Naive thymus-derived CD4-positive, alpha-beta T cell (primary cell): ENCODE measurements at regions not wholly inside any gene's neighbourhood (a gene's known extent, or its start where the extent isn't known, plus 50 kb on each side); places are given as distances from the start of the nearest gene placed in this dataset.

Source experiments
- ATAC-seq: fragments of 150-1000 bp; cut with Tn5 transposase; 2 replicates; pipeline ENCODE4 v1.10.0; 2021; ENCODE audit warnings: mild to moderate bottlenecking, moderate library complexity
- CTCF ChIA-PET: fragments of 350-600 bp; sonication (Branson Sonifier 250); formaldehyde crosslinking; loops from one replicate; lab custom pipeline; 2021; ENCODE audit warnings: antibody characterized with exemption; lab: Charles Lee
- POLR2A ChIA-PET: fragments of 350-600 bp; sonication (Branson Sonifier 250); formaldehyde crosslinking; loops from one replicate; lab custom pipeline; 2021; ENCODE audit warnings: antibody characterized with exemption, inconsistent platforms; lab: Charles Lee
- DNase-seq, 9 donors: peaks; one replicate each; pipeline versions ENCODE4 v3.0.0 to v3.0.0-alpha.2; 2020 to 2022; ENCODE audit warnings: mixed read lengths in 1 of 9
- H3K27ac ChIP-seq: one replicate; pipeline ENCODE4 v1.7.0; 2013; ENCODE audit warnings: mild to moderate bottlenecking, low read depth, low read length, moderate library complexity
- H3K27me3 ChIP-seq, 2 donors: one replicate each; pipeline ENCODE4 v1.7.0; 2013; ENCODE audit warnings: low read length in 2 of 2, mild to moderate bottlenecking in 2 of 2, moderate library complexity in 2 of 2; ENCODE audit not compliant: control insufficient read depth in 2 of 2, insufficient read depth in 2 of 2
- H3K36me3 ChIP-seq, 3 experiments: 1 replicate in 2 of 3; 2 replicates in 1 of 3; pipeline ENCODE4 v1.7.0; 2013; ENCODE audit warnings: low read length in 3 of 3, mild to moderate bottlenecking in 3 of 3, moderate library complexity in 1 of 3; ENCODE audit not compliant: insufficient read depth in 3 of 3, control insufficient read depth in 2 of 3
- H3K4me1 ChIP-seq, 2 donors: one replicate each; pipeline ENCODE4 v1.7.0; 2013; ENCODE audit warnings: low read length in 2 of 2, mild to moderate bottlenecking in 2 of 2, moderate library complexity in 1 of 2; ENCODE audit not compliant: control insufficient read depth in 2 of 2, insufficient read depth in 2 of 2
- H3K4me3 ChIP-seq: 2 replicates; pipeline ENCODE4 v1.7.0; 2013; ENCODE audit warnings: mild to moderate bottlenecking, low read length
- H3K9me3 ChIP-seq, 3 experiments: 1 replicate in 2 of 3; 2 replicates in 1 of 3; pipeline ENCODE4 v1.7.0; 2013; ENCODE audit warnings: low read length in 3 of 3; ENCODE audit not compliant: control insufficient read depth in 2 of 3
- H3K27ac Mint-ChIP-seq, 9 donors: one replicate each; pipeline ENCODE4 v1.8.0; 2020 to 2022; ENCODE audit warnings: mixed read lengths in 9 of 9, mild to moderate bottlenecking in 8 of 9, moderate library complexity in 5 of 9, inconsistent platforms in 2 of 9
- H3K27me3 Mint-ChIP-seq, 5 donors: one replicate each; pipeline ENCODE4 v1.8.0; 2021 to 2022; ENCODE audit warnings: mixed read lengths in 5 of 5, mild to moderate bottlenecking in 1 of 5
- H3K36me3 Mint-ChIP-seq, 5 donors: one replicate each; pipeline ENCODE4 v1.8.0; 2020 to 2022; ENCODE audit warnings: mixed read lengths in 5 of 5, mild to moderate bottlenecking in 3 of 5, inconsistent platforms in 1 of 5
- H3K4me1 Mint-ChIP-seq, 7 donors: one replicate each; pipeline ENCODE4 v1.8.0; 2020 to 2022; ENCODE audit warnings: mixed read lengths in 7 of 7, mild to moderate bottlenecking in 3 of 7, inconsistent platforms in 1 of 7
- H3K4me3 Mint-ChIP-seq, 10 donors: one replicate each; pipeline ENCODE4 v1.8.0; 2020 to 2022; ENCODE audit warnings: mild to moderate bottlenecking in 10 of 10, mixed read lengths in 10 of 10, moderate library complexity in 6 of 10, inconsistent platforms in 2 of 10
- H3K9me3 Mint-ChIP-seq, 11 donors: one replicate each; pipeline ENCODE4 v1.8.0; 2020 to 2022; ENCODE audit warnings: mixed read lengths in 11 of 11, mild to moderate bottlenecking in 4 of 11, inconsistent platforms in 1 of 11, moderate library complexity in 1 of 11
- intact Hi-C, 2 donors: fragments of 100-400 bp; cut with micrococcal nuclease; formaldehyde crosslinking; loops; one replicate each; pipeline ENCODE4 v1.15.1; 2023

DNA sequence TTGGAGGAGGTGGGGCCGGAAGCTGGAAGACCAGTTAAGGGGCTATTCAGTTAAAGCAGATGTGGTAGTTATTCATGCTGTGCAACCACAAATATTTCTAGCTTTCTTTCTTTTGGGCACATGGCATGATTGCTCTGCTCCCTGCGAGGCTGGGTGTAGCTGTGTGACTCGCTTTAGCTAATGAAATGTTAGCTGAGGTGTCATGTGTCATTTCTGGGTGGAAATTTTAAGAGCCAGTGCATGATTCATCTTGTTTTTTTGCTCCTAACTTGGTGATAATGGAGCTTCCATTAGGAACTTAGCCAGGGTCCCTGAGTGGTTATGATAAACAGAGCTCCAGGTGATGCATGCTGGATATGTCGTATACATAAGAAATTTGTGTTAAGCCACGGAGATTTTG lies 300.6 kb downstream of the SATB1 start:
- intact Hi-C loops, result no loop called here
- peaks cover 0 to 5% (median 0%) of the 10 kb centered on the region in 5 donors for H3K36me3 Mint-ChIP-seq
- H3K4me1 Mint-ChIP-seq, result peaks cover 0 to 9% (median 0%) of the 10 kb centered on the region in 7 donors
- Histone ChIP-seq H3K27ac (no peak overlapping the region), H3K4me1 (no peaks in the 10 kb centered on the region), H3K36me3 (no peaks in the 10 kb centered on the region), H3K9me3 (no peaks in the 10 kb centered on the region), H3K4me3 (no peak overlapping the region), H3K27me3 (no peaks in the 10 kb centered on the region)
- H3K27me3 Mint-ChIP-seq, result peaks cover 0 to 7% (median 0%) of the 10 kb centered on the region in 5 donors
- no peak overlapping the region for H3K4me3 Mint-ChIP-seq
- H3K9me3 Mint-ChIP-seq, result no peaks in the 10 kb centered on the region
- no peak overlapping the region for H3K27ac Mint-ChIP-seq
- POLR2A ChIA-PET, result no interaction called here
- CTCF ChIA-PET, result no interaction called here
- ATAC-seq, result no peak
- DNase-seq, result no peak

DNA sequence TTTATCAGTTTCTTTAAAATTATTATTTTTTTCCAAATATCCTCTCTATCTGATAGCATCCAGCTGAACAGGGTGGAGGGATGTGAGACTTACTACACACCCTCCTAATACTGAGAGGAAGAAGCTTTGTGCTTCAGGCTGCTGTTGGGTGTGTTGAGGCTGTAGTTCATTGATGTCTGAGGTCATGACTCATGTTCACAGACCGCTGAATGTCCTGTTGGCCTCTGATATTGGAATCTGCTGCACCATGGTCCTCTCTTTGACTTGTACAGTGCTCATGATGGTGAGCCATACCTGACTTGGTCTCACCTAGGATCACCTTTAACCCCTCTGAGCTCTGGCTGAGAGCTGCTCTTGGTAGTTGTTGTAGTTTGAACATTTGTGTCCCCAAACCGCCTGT lies 302.9 kb downstream of the SATB1 start:
- Mint-ChIP-seq H3K4me3 (no peak overlapping the region), H3K36me3 (peaks cover 0 to 5% (median 0%) of the 10 kb centered on the region in 5 donors), H3K27me3 (peaks cover 0 to 7% (median 0%) of the 10 kb centered on the region in 5 donors), H3K4me1 (peaks cover 0 to 2% (median 0%) of the 10 kb centered on the region in 7 donors), H3K9me3 (no peaks in the 10 kb centered on the region), H3K27ac (no peak overlapping the region)
- no peak overlapping the region for H3K27ac ChIP-seq
- DNase-seq, result no peak
- no peak for ATAC-seq
- intact Hi-C loops, result no loop called here
- POLR2A ChIA-PET, result no interaction called here
- no peaks in the 10 kb centered on the region for H3K4me1 ChIP-seq
- CTCF ChIA-PET, result no interaction called here
- no peaks in the 10 kb centered on the region for H3K36me3 ChIP-seq
- H3K9me3 ChIP-seq, result no peaks in the 10 kb centered on the region
- no peaks in the 10 kb centered on the region for H3K27me3 ChIP-seq
- H3K4me3 ChIP-seq, result no peak overlapping the region

DNA sequence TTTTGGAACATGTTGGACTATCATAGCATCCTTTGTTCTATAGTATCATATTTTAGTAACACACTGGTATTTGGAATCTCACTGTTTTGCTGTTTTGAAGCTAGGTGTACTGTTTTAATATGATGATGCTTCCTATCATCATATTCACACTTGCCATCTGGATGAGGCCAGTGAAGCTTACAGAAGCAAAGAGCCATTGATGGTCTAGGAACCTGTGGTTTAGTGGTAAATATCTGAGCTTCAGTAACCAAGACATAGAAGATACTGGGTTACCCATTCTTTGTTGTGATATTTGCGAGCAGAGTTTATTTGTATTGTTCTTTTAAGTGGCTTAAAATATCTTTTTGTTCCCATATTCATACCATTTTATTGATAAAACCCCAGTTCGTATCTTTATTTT lies 304.1 kb downstream of the SATB1 start:
- H3K4me1 Mint-ChIP-seq, result no peaks in the 10 kb centered on the region
- no peak overlapping the region for H3K4me3 Mint-ChIP-seq
- H3K27ac Mint-ChIP-seq, result no peak overlapping the region
- H3K27ac ChIP-seq, result no peak overlapping the region
- peaks cover 0 to 5% (median 0%) of the 10 kb centered on the region in 5 donors for H3K36me3 Mint-ChIP-seq
- CTCF ChIA-PET, result no interaction called here
- H3K4me1 ChIP-seq, result no peaks in the 10 kb centered on the region
- H3K9me3 Mint-ChIP-seq, result peaks cover 0 to 4% (median 0%) of the 10 kb centered on the region in 11 donors
- H3K9me3 ChIP-seq, result no peaks in the 10 kb centered on the region
- no peak for DNase-seq
- H3K36me3 ChIP-seq, result no peaks in the 10 kb centered on the region
- intact Hi-C loops, result no loop called here
- no peak for ATAC-seq
- peaks cover 0 to 1% (median 0%) of the 10 kb centered on the region in 5 donors for H3K27me3 Mint-ChIP-seq
- POLR2A ChIA-PET, result no interaction called here
- H3K4me3 ChIP-seq, result no peak overlapping the region
- H3K27me3 ChIP-seq, result no peaks in the 10 kb centered on the region

DNA sequence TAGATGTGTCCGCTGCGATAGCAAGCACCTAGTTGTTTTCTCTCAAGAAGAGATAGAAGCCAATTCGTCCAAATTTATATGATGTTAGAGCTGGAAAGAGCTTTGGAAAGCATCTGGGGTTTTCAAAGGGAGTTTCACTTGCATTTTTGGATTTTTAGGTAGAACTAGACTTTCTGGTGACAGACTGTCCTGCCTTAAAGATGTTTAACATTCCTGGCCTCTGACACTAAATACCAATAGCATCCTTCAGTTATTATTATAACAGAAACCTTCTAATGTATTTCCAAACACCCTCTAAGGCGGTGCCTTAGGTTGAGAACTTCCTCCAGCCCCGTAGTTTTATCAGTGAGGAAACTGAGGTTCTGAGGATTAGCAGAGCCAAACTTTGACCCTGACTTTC lies 305.3 kb downstream of the SATB1 start:
- no peak overlapping the region for H3K4me3 Mint-ChIP-seq
- H3K4me1 Mint-ChIP-seq, result no peaks in the 10 kb centered on the region
- ChIA-PET CTCF (no interaction called here), POLR2A (no interaction called here)
- no peaks in the 10 kb centered on the region for H3K27me3 Mint-ChIP-seq
- DNase-seq (no peak), ATAC-seq (no peak)
- no peak overlapping the region for H3K4me3 ChIP-seq
- no peaks in the 10 kb centered on the region for H3K9me3 ChIP-seq
- H3K27ac Mint-ChIP-seq, result no peak overlapping the region
- H3K4me1 ChIP-seq, result no peaks in the 10 kb centered on the region
- intact Hi-C loops, result no loop called here
- no peaks in the 10 kb centered on the region for H3K27me3 ChIP-seq
- no peak overlapping the region for H3K27ac ChIP-seq
- peaks cover 0 to 4% (median 0%) of the 10 kb centered on the region in 11 donors for H3K9me3 Mint-ChIP-seq
- H3K36me3 Mint-ChIP-seq, result peaks cover 0 to 5% (median 0%) of the 10 kb centered on the region in 5 donors
- H3K36me3 ChIP-seq, result no peaks in the 10 kb centered on the region

DNA sequence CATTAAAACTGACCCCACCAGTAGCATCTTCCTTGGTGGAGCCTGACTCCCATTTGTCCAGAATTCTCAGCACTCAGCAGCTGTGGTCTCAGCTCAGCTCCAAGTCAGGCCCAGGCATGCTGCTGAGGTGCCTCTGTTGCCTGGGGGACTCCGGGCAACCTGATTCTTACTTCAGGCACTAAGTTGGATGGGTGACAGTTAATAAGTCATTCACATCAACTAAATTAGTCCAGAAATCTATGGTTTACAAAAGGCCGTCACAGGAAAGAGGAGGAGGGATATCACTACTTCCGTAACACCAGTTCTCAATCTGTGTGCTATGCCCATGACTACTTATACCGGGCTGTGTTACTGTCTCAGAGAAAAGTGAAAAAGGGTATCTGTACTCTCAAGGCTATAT lies 310.2 kb downstream of the SATB1 start:
- Mint-ChIP-seq H3K27ac (no peak overlapping the region), H3K9me3 (peaks cover 0 to 8% (median 0%) of the 10 kb centered on the region in 11 donors), H3K27me3 (peaks cover 0 to 2% (median 0%) of the 10 kb centered on the region in 5 donors), H3K36me3 (peaks cover 0 to 4% (median 0%) of the 10 kb centered on the region in 5 donors), H3K4me3 (no peak overlapping the region), H3K4me1 (peaks cover 0 to 13% (median 8%) of the 10 kb centered on the region in 7 donors)
- intact Hi-C loops, result no loop called here
- no peak for DNase-seq
- H3K27me3 ChIP-seq, result no peaks in the 10 kb centered on the region
- ATAC-seq, result no peak
- no peaks in the 10 kb centered on the region for H3K9me3 ChIP-seq
- H3K4me1 ChIP-seq, result no peaks in the 10 kb centered on the region
- no peaks in the 10 kb centered on the region for H3K36me3 ChIP-seq
- ChIA-PET POLR2A (no interaction called here), CTCF (no interaction called here)
- H3K27ac ChIP-seq, result no peak overlapping the region
- no peak overlapping the region for H3K4me3 ChIP-seq

DNA sequence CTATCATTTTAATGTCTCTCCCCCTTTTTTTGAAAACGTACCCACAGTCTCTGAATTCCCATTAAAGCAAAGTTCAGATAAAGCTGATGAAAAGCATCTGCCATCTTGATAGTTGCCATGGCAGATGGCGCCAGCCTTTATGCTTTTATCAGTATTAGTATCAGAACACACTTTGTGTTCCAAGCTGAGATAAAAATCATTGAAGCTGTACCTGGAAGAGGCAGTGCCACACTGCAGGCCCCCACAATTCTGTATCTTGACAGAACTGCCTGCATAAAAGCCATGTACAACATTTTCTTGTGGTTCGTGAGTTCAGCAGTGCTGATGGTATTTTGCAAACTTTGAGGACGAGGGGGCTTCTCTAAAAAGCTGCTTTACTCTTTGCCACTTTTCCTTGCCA lies 311.7 kb downstream of the SATB1 start:
- Mint-ChIP-seq H3K9me3 (peaks cover 0 to 14% (median 0%) of the 10 kb centered on the region in 11 donors), H3K27ac (no peak overlapping the region), H3K36me3 (peaks cover 0 to 4% (median 0%) of the 10 kb centered on the region in 5 donors), H3K27me3 (peaks cover 0 to 2% (median 0%) of the 10 kb centered on the region in 5 donors), H3K4me3 (no peak overlapping the region), H3K4me1 (peaks cover 0 to 13% (median 8%) of the 10 kb centered on the region in 7 donors)
- H3K9me3 ChIP-seq, result no peaks in the 10 kb centered on the region
- ATAC-seq (no peak), DNase-seq (no peak)
- H3K27ac ChIP-seq, result no peak overlapping the region
- no peaks in the 10 kb centered on the region for H3K4me1 ChIP-seq
- POLR2A ChIA-PET, result no interaction called here
- no peaks in the 10 kb centered on the region for H3K36me3 ChIP-seq
- no peaks in the 10 kb centered on the region for H3K27me3 ChIP-seq
- H3K4me3 ChIP-seq, result no peak overlapping the region
- CTCF ChIA-PET, result no interaction called here
- intact Hi-C loops, result no loop called here

DNA sequence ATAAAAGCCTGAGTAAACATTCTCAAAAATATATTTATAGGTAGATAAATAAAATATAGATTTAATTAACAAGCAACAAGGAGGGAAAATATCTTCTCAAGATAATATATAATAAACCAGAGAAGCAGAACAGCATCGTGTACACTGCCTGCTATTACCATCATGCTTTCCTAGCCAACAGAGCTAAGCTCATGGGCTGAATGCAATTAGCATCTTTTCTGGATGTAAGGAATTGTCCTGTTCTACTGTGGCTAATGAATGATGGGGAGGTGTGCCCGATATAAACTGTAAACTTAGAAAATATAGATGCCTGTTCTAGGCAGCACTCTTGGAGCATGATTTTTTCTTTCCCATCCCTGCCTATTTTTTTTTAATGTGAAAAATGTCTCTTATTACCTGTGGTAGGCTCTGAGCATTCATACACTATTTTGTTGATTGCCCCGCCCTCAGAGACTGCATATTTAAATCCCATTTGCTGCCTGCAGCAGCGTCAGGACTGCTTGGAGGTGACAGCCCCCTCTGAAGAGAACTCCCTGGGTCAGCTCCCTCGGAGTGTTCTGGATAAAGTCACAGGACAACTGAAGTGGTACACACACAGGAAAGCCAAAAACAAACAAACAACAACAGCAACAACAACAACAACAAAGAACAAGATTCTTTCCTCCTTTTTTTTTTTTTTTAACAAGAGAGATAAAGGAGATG lies 312.3 kb downstream of the SATB1 start:
- H3K27me3 ChIP-seq, result no peaks in the 10 kb centered on the region
- POLR2A ChIA-PET, result no interaction called here
- intact Hi-C loops, result no loop called here
- H3K36me3 ChIP-seq, result no peaks in the 10 kb centered on the region
- no peak overlapping the region for H3K4me3 ChIP-seq
- no peaks in the 10 kb centered on the region for H3K4me1 ChIP-seq
- Mint-ChIP-seq H3K4me1 (peaks cover 0 to 13% (median 8%) of the 10 kb centered on the region in 7 donors), H3K4me3 (no peak overlapping the region), H3K9me3 (peaks cover 0 to 14% (median 0%) of the 10 kb centered on the region in 11 donors), H3K27ac (no peak overlapping the region), H3K27me3 (peaks cover 0 to 4% (median 0%) of the 10 kb centered on the region in 5 donors), H3K36me3 (peaks cover 0 to 4% (median 0%) of the 10 kb centered on the region in 5 donors)
- CTCF ChIA-PET, result no interaction called here
- no peak for ATAC-seq
- H3K27ac ChIP-seq, result no peak overlapping the region
- no peaks in the 10 kb centered on the region for H3K9me3 ChIP-seq
- no peak for DNase-seq
